WTC11 (cell line): ENCODE measurements at regions not wholly inside any gene's neighbourhood (a gene's known extent, or its start where the extent isn't known, plus 50 kb on each side); places are given as distances from the start of the nearest gene placed in this dataset.

Source experiments
- ATAC-seq: fragments of 200-7000 bp; cut with Tn5 transposase; 2 replicates; pipeline ENCODE4 v1.10.0; 2021; ENCODE audit warnings: mild to moderate bottlenecking, moderate library complexity
- CTCF ChIA-PET: fragments of 300-600 bp; sonication (Branson Sonifier 250); formaldehyde crosslinking; loops from one replicate; lab custom pipeline; 2021; ENCODE audit warnings: antibody characterized with exemption; lab: Charles Lee
- POLR2A ChIA-PET: fragments of 350-600 bp; sonication (Branson Sonifier 250); formaldehyde crosslinking; loops from one replicate; lab custom pipeline; 2021; ENCODE audit warnings: antibody characterized with exemption; lab: Charles Lee
- DNase-seq: peaks from one replicate; pipeline ENCODE4 v3.0.0; 2021; ENCODE audit warnings: low spot score
- H3K27ac Mint-ChIP-seq: 2 replicates; pipeline ENCODE4 v1.8.0; 2021; ENCODE audit warnings: mixed read lengths
- H3K27me3 Mint-ChIP-seq: 2 replicates; pipeline ENCODE4 v1.8.0; 2021; ENCODE audit warnings: low read depth, mild to moderate bottlenecking, moderate library complexity, mixed read lengths
- H3K36me3 Mint-ChIP-seq: 2 replicates; pipeline ENCODE4 v1.8.0; 2021; ENCODE audit warnings: mixed read lengths
- H3K4me1 Mint-ChIP-seq: 2 replicates; pipeline ENCODE4 v1.8.0; 2022; ENCODE audit warnings: mixed read lengths
- H3K4me3 Mint-ChIP-seq: 2 replicates; pipeline ENCODE4 v1.8.0; 2021; ENCODE audit warnings: mild to moderate bottlenecking, moderate library complexity, mixed read lengths
- H3K9me3 Mint-ChIP-seq: 2 replicates; pipeline ENCODE4 v1.8.0; 2021; ENCODE audit warnings: mixed read lengths
- AFF4 ChIP-seq: sonication (generic); formaldehyde crosslinking; IDR thresholded peaks from 2 replicates; pipeline ENCODE4 v1.8.1; 2023; ENCODE audit warnings: mild to moderate bottlenecking, missing genetic modification reagents, borderline replicate concordance
- ATF3 ChIP-seq: sonication (generic); formaldehyde crosslinking; conservative IDR thresholded peaks from 2 replicates; pipeline ENCODE4 v1.8.1; 2022; ENCODE audit warnings: mild to moderate bottlenecking, missing genetic modification reagents
- CTCF ChIP-seq: fragments of 200-600 bp; IDR thresholded peaks from 2 replicates; pipeline ENCODE4 v1.8.0; 2022; ENCODE audit warnings: antibody characterized with exemption
- FOXP1 ChIP-seq: sonication (generic); formaldehyde crosslinking; IDR thresholded peaks from 2 replicates; pipeline ENCODE4 v1.8.0; 2022; ENCODE audit warnings: missing genetic modification reagents, mild to moderate bottlenecking, moderate library complexity, borderline replicate concordance
- HMGA2 ChIP-seq: fragments of 250-450 bp; sonication (Bioruptor Pico); IDR thresholded peaks from 2 replicates; pipeline ENCODE4 v1.4.0; 2021; ENCODE audit warnings: mild to moderate bottlenecking, moderate library complexity
- KAT7 ChIP-seq: sonication (generic); formaldehyde crosslinking; IDR thresholded peaks from 2 replicates; pipeline ENCODE4 v1.8.1; 2023; ENCODE audit warnings: missing genetic modification reagents, mild to moderate bottlenecking, borderline replicate concordance
- OVOL2 ChIP-seq: fragments of 250-450 bp; sonication (Bioruptor Pico); IDR thresholded peaks from 2 replicates; pipeline ENCODE4 v1.9.0; 2021; ENCODE audit warnings: mild to moderate bottlenecking, borderline replicate concordance
- TP53 ChIP-seq: sonication (generic); formaldehyde crosslinking; IDR thresholded peaks from 2 replicates; pipeline ENCODE4 v1.8.1; 2023; ENCODE audit warnings: mild to moderate bottlenecking, missing genetic modification reagents
- ZNF396 ChIP-seq: fragments of 250-450 bp; sonication (Bioruptor Pico); IDR thresholded peaks from 2 replicates; pipeline ENCODE4 v1.8.0; 2021; ENCODE audit warnings: mild to moderate bottlenecking, moderate library complexity, borderline replicate concordance
- ZNF425 ChIP-seq: fragments of 250-450 bp; sonication (Bioruptor Pico); conservative IDR thresholded peaks from 2 replicates; pipeline ENCODE4 v1.9.0; 2021; ENCODE audit warnings: mild to moderate bottlenecking
- ZSCAN18 ChIP-seq: fragments of 250-450 bp; sonication (Bioruptor Pico); IDR thresholded peaks from 2 replicates; pipeline ENCODE4 v2.1.2; 2022; ENCODE audit warnings: mild to moderate bottlenecking, moderate library complexity

- TF ChIP-seq ZNF396 (CRISPR knock-in tag) (no peak), TP53 (CRISPR knock-in tag) (no peak), AFF4 (CRISPR knock-in tag) (no peak), ZNF425 (CRISPR knock-in tag) (no peak), HMGA2 (CRISPR knock-in tag) (no peak)
These were observed 352.6 kb upstream of the NWD2 start (continued) for GRCh38 chr4:36891971-36892370.

- peak; percentile 92 for ATAC-seq
These were observed 344.0 kb upstream of the NWD2 start for GRCh38 chr4:36900446-36900987.

More at GRCh38 chr4:36900446-36900987, 344.0 kb upstream of the NWD2 start:
- H3K4me1 Mint-ChIP-seq = peaks cover 14% of the 10 kb centered on the region
- H3K4me3 Mint-ChIP-seq = no peak overlapping the region; the same call in 1 of the 2 replicates
- H3K9me3 Mint-ChIP-seq = peaks cover 31% of the 10 kb centered on the region
- H3K27me3 Mint-ChIP-seq = no peaks in the 10 kb centered on the region
- no peak for TF ChIP-seq CTCF
- no peak for TF ChIP-seq FOXP1 (CRISPR knock-in tag)
- TF ChIP-seq ATF3 (CRISPR knock-in tag) = no peak
- no peak for TF ChIP-seq OVOL2 (CRISPR knock-in tag)
- TF ChIP-seq ZSCAN18 = no peak
- no peak for TF ChIP-seq KAT7 (CRISPR knock-in tag)
- TF ChIP-seq, all 79 proteins: peak for 0
- peaks cover 9% of the 10 kb centered on the region; the same call in 1 of the 2 replicates for H3K36me3 Mint-ChIP-seq
- ChIA-PET CTCF (no interaction called here), POLR2A (no interaction called here)
- H3K27ac Mint-ChIP-seq = no peak overlapping the region
- DNase-seq = peak; percentile 15
